ENCODE measurements at regions not wholly inside any gene's neighbourhood (a gene's known extent, or its start where the extent isn't known, plus 50 kb on each side); places are given as distances from the start of the nearest gene placed in this dataset.

DNA sequence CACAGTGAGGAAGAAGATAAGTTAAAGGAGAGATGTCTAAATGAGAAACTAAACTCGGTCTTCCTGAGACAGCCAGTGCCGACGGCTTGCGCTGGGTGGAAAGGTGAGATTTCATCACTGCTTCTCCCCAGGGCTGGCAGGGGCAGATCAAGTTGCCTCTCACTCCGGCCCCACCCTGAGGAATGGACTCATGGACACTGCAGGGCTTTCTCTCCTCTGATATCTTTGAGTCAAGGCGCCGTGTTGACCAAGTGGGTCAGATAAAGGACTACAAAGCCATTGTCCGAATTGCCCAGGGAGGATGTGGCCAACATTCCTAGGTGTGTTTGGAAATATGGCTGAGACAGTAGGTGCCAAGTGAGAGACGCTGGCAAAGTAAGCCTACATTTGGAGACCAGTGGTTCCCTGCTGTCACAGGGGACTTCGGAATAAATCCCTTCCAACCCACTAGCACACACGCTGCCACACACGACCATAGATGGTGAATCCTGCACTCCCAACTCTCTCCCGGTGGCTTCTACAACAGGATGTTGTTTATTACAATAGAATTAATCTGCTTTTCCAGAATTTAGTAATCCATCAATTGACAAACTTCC lies 156.5 kb upstream of the TSC22D1 start:
- H3K9ac ChIP-seq (replicated peaks; ENCODE audit: extremely low read depth, insufficient read depth, low read length): no peak overlapping the region
- CTCF ChIA-PET: no interaction called here
- H3K9me3 ChIP-seq (replicated peaks; ENCODE audit: control insufficient read depth, insufficient read depth, low read length): no peaks in the 10 kb centered on the region
- H4K20me1 ChIP-seq (replicated peaks; ENCODE audit: control insufficient read depth, extremely low read depth, insufficient read depth, low read length): no peaks in the 10 kb centered on the region
- H3K4me2 ChIP-seq (ENCODE audit: insufficient read depth, low read length): no peak overlapping the region
- no peak for TF ChIP-seq GATA2 (IDR thresholded peaks at IDR 0.05; ENCODE audit: insufficient read depth, insufficient read length, low read depth, low read length)
- TF ChIP-seq, protein P1, sequence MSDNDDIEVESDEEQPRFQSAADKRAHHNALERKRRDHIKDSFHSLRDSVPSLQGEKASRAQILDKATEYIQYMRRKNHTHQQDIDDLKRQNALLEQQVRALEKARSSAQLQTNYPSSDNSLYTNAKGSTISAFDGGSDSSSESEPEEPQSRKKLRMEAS (IDR thresholded peaks at IDR 0.05; ENCODE audit: insufficient read depth, insufficient read length): no peak
- TF ChIP-seq, protein P2, sequence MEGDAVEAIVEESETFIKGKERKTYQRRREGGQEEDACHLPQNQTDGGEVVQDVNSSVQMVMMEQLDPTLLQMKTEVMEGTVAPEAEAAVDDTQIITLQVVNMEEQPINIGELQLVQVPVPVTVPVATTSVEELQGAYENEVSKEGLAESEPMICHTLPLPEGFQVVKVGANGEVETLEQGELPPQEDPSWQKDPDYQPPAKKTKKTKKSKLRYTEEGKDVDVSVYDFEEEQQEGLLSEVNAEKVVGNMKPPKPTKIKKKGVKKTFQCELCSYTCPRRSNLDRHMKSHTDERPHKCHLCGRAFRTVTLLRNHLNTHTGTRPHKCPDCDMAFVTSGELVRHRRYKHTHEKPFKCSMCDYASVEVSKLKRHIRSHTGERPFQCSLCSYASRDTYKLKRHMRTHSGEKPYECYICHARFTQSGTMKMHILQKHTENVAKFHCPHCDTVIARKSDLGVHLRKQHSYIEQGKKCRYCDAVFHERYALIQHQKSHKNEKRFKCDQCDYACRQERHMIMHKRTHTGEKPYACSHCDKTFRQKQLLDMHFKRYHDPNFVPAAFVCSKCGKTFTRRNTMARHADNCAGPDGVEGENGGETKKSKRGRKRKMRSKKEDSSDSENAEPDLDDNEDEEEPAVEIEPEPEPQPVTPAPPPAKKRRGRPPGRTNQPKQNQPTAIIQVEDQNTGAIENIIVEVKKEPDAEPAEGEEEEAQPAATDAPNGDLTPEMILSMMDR (IDR thresholded peaks at IDR 0.05; ENCODE audit: extremely low read depth in 1 of 2, insufficient read depth in 1 of 2, low read depth in 1 of 2, low read length in 2 of 2): no peak
- no peak for TF ChIP-seq POLR2AphosphoS5 (IDR thresholded peaks at IDR 0.05; ENCODE audit: insufficient read depth, low read depth, low read length)
- no peaks in the 10 kb centered on the region for H3K36me3 ChIP-seq (ENCODE audit: control insufficient read depth in 2 of 2, extremely low read depth in 1 of 2, insufficient read depth in 2 of 2, low read length in 2 of 2)
- no peaks in the 10 kb centered on the region for H3K79me2 ChIP-seq (ENCODE audit: control insufficient read depth, insufficient read depth, low read length)
- H3K9me1 ChIP-seq (replicated peaks; ENCODE audit: control insufficient read depth, extremely low read depth, insufficient read depth, low read length): no peaks in the 10 kb centered on the region
- H3K4me3 ChIP-seq (replicated peaks in 1 of 3; ENCODE audit: insufficient read depth in 1 of 3, low read depth in 1 of 3, low read length in 3 of 3): no peak overlapping the region
- no peak overlapping the region for H3K27ac ChIP-seq (ENCODE audit: insufficient read depth, low read depth, low read length)
- no peak overlapping the region for H2AFZ ChIP-seq (ENCODE audit: low read depth, low read length)
- no peak for DNase-seq (ENCODE audit: low read depth, low spot score)
- POLR2A ChIA-PET: no interaction called here
- dilution Hi-C loops (cut with MboI; ENCODE audit: extremely low pct_ligation_motif_present, low sequenced_read_pairs) (no loop called here), intact Hi-C loops (cut with micrococcal nuclease) (no loop called here)
- FAIRE-seq: no peak
- BruUV-seq (replicated peaks): no TSS peak
- no peaks in the 10 kb centered on the region for H3K27me3 ChIP-seq (ENCODE audit: control insufficient read depth in 2 of 2, insufficient read depth in 2 of 2, low read length in 2 of 2)
- H3K4me1 ChIP-seq (ENCODE audit: control insufficient read depth, extremely low read depth, insufficient read depth, low read length): no peaks in the 10 kb centered on the region

GRCh38 chr13:44730851-44731250 lies 154.7 kb upstream of the TSC22D1 start:
- no peak for DNase-seq (ENCODE audit: low read depth, low spot score)
- Histone ChIP-seq H3K27me3 (ENCODE audit: control insufficient read depth in 2 of 2, insufficient read depth in 2 of 2, low read length in 2 of 2) (no peaks in the 10 kb centered on the region), H3K27ac (ENCODE audit: insufficient read depth, low read depth, low read length) (no peak overlapping the region), H3K79me2 (ENCODE audit: control insufficient read depth, insufficient read depth, low read length) (no peaks in the 10 kb centered on the region), H3K4me1 (ENCODE audit: control insufficient read depth, extremely low read depth, insufficient read depth, low read length) (no peaks in the 10 kb centered on the region), H3K4me2 (ENCODE audit: insufficient read depth, low read length) (no peak overlapping the region), H2AFZ (ENCODE audit: low read depth, low read length) (no peak overlapping the region), H3K36me3 (ENCODE audit: control insufficient read depth in 2 of 2, extremely low read depth in 1 of 2, insufficient read depth in 2 of 2, low read length in 2 of 2) (no peaks in the 10 kb centered on the region), H3K9ac (replicated peaks; ENCODE audit: extremely low read depth, insufficient read depth, low read length) (no peak overlapping the region), H3K9me1 (replicated peaks; ENCODE audit: control insufficient read depth, extremely low read depth, insufficient read depth, low read length) (no peaks in the 10 kb centered on the region), H4K20me1 (replicated peaks; ENCODE audit: control insufficient read depth, extremely low read depth, insufficient read depth, low read length) (no peaks in the 10 kb centered on the region), H3K4me3 (replicated peaks in 1 of 3; ENCODE audit: insufficient read depth in 1 of 3, low read depth in 1 of 3, low read length in 3 of 3) (no peak overlapping the region), H3K9me3 (replicated peaks; ENCODE audit: control insufficient read depth, insufficient read depth, low read length) (no peaks in the 10 kb centered on the region)
- CTCF ChIA-PET: interaction anchor here (0.6 to 1.2 kb wide), 3 partner anchors 11 to 59 kb away, joined by 3 read pairs; no protein-coding TSS in a partner anchor
- POLR2A ChIA-PET: no interaction called here
- TF ChIP-seq, protein P1 (IDR thresholded peaks at IDR 0.05; ENCODE audit: insufficient read depth, insufficient read length): no peak
- TF ChIP-seq JUN (IDR thresholded peaks at IDR 0.05; ENCODE audit: borderline replicate concordance, insufficient read depth, insufficient read length, low read depth) (no peak), MYC (IDR thresholded peaks at IDR 0.05; ENCODE audit: low read depth, low read length) (no peak), EZH2 (IDR thresholded peaks at IDR 0.05; ENCODE audit: borderline replicate concordance, low read depth, low read length, severe bottlenecking) (no peak), POLR2AphosphoS5 (IDR thresholded peaks at IDR 0.05; ENCODE audit: insufficient read depth, low read depth, low read length) (no peak), FOS (IDR thresholded peaks at IDR 0.05; ENCODE audit: borderline replicate concordance, insufficient read depth, low read length) (no peak), POLR2A (IDR thresholded peaks at IDR 0.05; ENCODE audit: low read depth, low read length) (no peak), GATA2 (IDR thresholded peaks at IDR 0.05; ENCODE audit: insufficient read depth, insufficient read length, low read depth, low read length) (no peak)
- TF ChIP-seq, protein P2 (IDR thresholded peaks at IDR 0.05; ENCODE audit: extremely low read depth in 1 of 2, insufficient read depth in 1 of 2, low read depth in 1 of 2, low read length in 2 of 2): no peak
- no TSS peak for BruUV-seq (replicated peaks)
- dilution Hi-C loops (cut with MboI; ENCODE audit: extremely low pct_ligation_motif_present, low sequenced_read_pairs): no loop called here
- no peak for FAIRE-seq
- intact Hi-C loops (cut with micrococcal nuclease): no loop called here
